Gastroesophageal sphincter (tissue), 4 donors: ENCODE measurements at regions not wholly inside any gene's neighbourhood (a gene's known extent, or its start where the extent isn't known, plus 50 kb on each side); places are given as distances from the start of the nearest gene placed in this dataset.

Experiments used
- ATAC-seq: fragments of 150-250 bp; one replicate; pipeline ENCODE4 v1.9.1; 2016; ENCODE audit warnings: mild to moderate bottlenecking, moderate library complexity
- H3K27ac ChIP-seq, 4 donors: fragments of 200-600 bp; sonication (generic) in 3 of 4; 1 replicate in 3 of 4; 2 replicates in 1 of 4; pipeline ENCODE4 v1.5.1; 2016 to 2019
- H3K27me3 ChIP-seq: fragments of 200-600 bp; sonication (generic); one replicate; pipeline ENCODE4 v1.5.1; 2019
- H3K36me3 ChIP-seq, 2 donors: fragments of 200-600 bp; sonication (generic); one replicate each; pipeline ENCODE4 v1.5.1; 2019; ENCODE audit warnings: control low read depth in 1 of 2
- H3K4me1 ChIP-seq, 3 donors: fragments of 200-600 bp; sonication (generic); 1 replicate in 2 of 3; 2 replicates in 1 of 3; pipeline ENCODE4 v1.5.1; 2016 to 2019; ENCODE audit warnings: control low read depth in 2 of 3
- H3K4me3 ChIP-seq, 2 donors: fragments of 200-600 bp; sonication (generic); one replicate each; pipeline ENCODE4 v1.5.1; 2019; ENCODE audit warnings: mild to moderate bottlenecking in 1 of 2, moderate library complexity in 1 of 2
- H3K9me3 ChIP-seq, 3 donors: fragments of 200-600 bp; sonication (generic); one replicate each; pipeline ENCODE4 v1.5.1; 2017 to 2019; ENCODE audit warnings: control low read depth in 2 of 3
- CTCF ChIP-seq, 4 experiments: fragments of 200-600 bp in 2 of 4; fragments of 450-650 bp in 2 of 4; sonication (generic) in 1 of 4; IDR thresholded peaks; one replicate each; pipeline ENCODE4 v1.5.1; 2017 to 2019; ENCODE audit warnings: antibody characterized with exemption in 4 of 4, mild to moderate bottlenecking in 2 of 4, moderate library complexity in 2 of 4
- EP300 ChIP-seq: sonication (generic); formaldehyde crosslinking; IDR thresholded peaks from one replicate; pipeline ENCODE4 v1.6.1; 2017; ENCODE audit warnings: antibody characterized with exemption, mild to moderate bottlenecking
- POLR2A ChIP-seq, 2 donors: fragments of 450-650 bp; IDR thresholded peaks; one replicate each; pipeline ENCODE4 v1.6.1; 2017; ENCODE audit warnings: antibody characterized with exemption in 2 of 2, mild to moderate bottlenecking in 2 of 2, moderate library complexity in 1 of 2
- POLR2AphosphoS5 ChIP-seq: sonication (generic); formaldehyde crosslinking; IDR thresholded peaks from one replicate; pipeline ENCODE4 v1.6.1; 2017; ENCODE audit warnings: antibody characterized with exemption
- WGBS, 2 donors: methylation state at CpG; one replicate each; pipeline ENCODE4 v1.1.5; 2018; ENCODE audit warnings: low coverage in 1 of 2; 5-methylcytosine and 5-hydroxymethylcytosine counted together

GRCh38 chr16:85232369-85233142 is 120.3 kb upstream of the CIBAR2 start:
- 80 to 83% methylated on average over 1 to 4 of the region's 13 CpGs for WGBS, 2 donors
- Histone ChIP-seq H3K9me3 (no peaks in the 10 kb centered on the region), H3K4me1 (peaks cover 0 to 86% (median 33%) of the 10 kb centered on the region in 3 donors), H3K27ac (peak overlapping the region in 3 of 4 donors; percentile 7 to 45 (median 42)), H3K36me3 (no peaks in the 10 kb centered on the region), H3K4me3 (no peak overlapping the region), H3K27me3 (no peaks in the 10 kb centered on the region)
- no peak for ATAC-seq
- TF ChIP-seq POLR2A (IDR thresholded peaks at IDR 0.05) (no peak), EP300 (no peak), CTCF (IDR thresholded peaks at IDR 0.05) (no peak), POLR2AphosphoS5 (no peak)

- no peak for ATAC-seq
- Histone ChIP-seq H3K9me3 (no peaks in the 10 kb centered on the region), H3K4me3 (no peak overlapping the region), H3K27ac (peak overlapping the region in 2 of 4 donors; percentile 20 to 45), H3K27me3 (no peaks in the 10 kb centered on the region), H3K4me1 (peaks cover 0 to 86% (median 41%) of the 10 kb centered on the region in 3 donors), H3K36me3 (no peaks in the 10 kb centered on the region)
- 80 to 83% methylated on average over 1 of the region's 6 CpGs for WGBS, 2 donors
- TF ChIP-seq EP300: no peak
- TF ChIP-seq POLR2A (IDR thresholded peaks at IDR 0.05): no peak
- TF ChIP-seq POLR2AphosphoS5: no peak
- no peak for TF ChIP-seq CTCF (IDR thresholded peaks at IDR 0.05)
Measured at GRCh38 chr16:85233516-85233915, 121.2 kb upstream of the CIBAR2 start.

- H3K4me1 ChIP-seq: peaks cover 0 to 86% (median 44%) of the 10 kb centered on the region in 3 donors
- WGBS, 2 donors: no CpG with 5 or more reads among the region's 36 CpGs
Measured at GRCh38 chr16:85234310-85235204, 122.3 kb upstream of the CIBAR2 start.

More at GRCh38 chr16:85234310-85235204, 122.3 kb upstream of the CIBAR2 start:
- Histone ChIP-seq H3K9me3 (no peaks in the 10 kb centered on the region), H3K4me3 (peak overlapping the region; percentile 17 to 53), H3K36me3 (no peaks in the 10 kb centered on the region), H3K27ac (peak overlapping the region; percentile 32 to 79 (median 76)), H3K27me3 (no peaks in the 10 kb centered on the region)
- ATAC-seq: peak; percentile 74
- TF ChIP-seq POLR2AphosphoS5: no peak
- TF ChIP-seq CTCF (IDR thresholded peaks at IDR 0.05): no peak
- no peak for TF ChIP-seq POLR2A (IDR thresholded peaks at IDR 0.05)
- TF ChIP-seq EP300: no peak
